Inflammatory macrophage treated with lipopolysaccharide for 4 hours (primary cell): ENCODE measurements at regions not wholly inside any gene's neighbourhood (a gene's known extent, or its start where the extent isn't known, plus 50 kb on each side); places are given as distances from the start of the nearest gene placed in this dataset.

Source experiments
- DNase-seq: peaks from one replicate; pipeline ENCODE4 v3.0.0-alpha.2; 2020

GRCh38 chr6:170176898-170177771 is 113.7 kb downstream of the DLL1 start:
- DNase-seq, result no peak

- DNase-seq, result no peak
These were observed 114.6 kb downstream of the DLL1 start for GRCh38 chr6:170176136-170176897.

GRCh38 chr6:170175644-170176135 is 115.2 kb downstream of the DLL1 start:
- no peak for DNase-seq

- DNase-seq, result no peak
These were observed 115.9 kb downstream of the DLL1 start for GRCh38 chr6:170174771-170175643.

- DNase-seq, result peak; percentile 74
These were observed 116.6 kb downstream of the DLL1 start for GRCh38 chr6:170174124-170174770.

- no peak for DNase-seq
These were observed 117.5 kb downstream of the DLL1 start for GRCh38 chr6:170173335-170173881.

- DNase-seq, result no peak
These were observed 118.0 kb downstream of the DLL1 start for GRCh38 chr6:170172825-170173256.

- DNase-seq, result no peak
These were observed 118.5 kb downstream of the DLL1 start for GRCh38 chr6:170172392-170172791.

- DNase-seq, result no peak
These were observed 123.2 kb downstream of the DLL1 start for GRCh38 chr6:170167657-170168159.

- no peak for DNase-seq
These were observed 124.3 kb downstream of the DLL1 start for GRCh38 chr6:170166511-170167122.

- no peak for DNase-seq
These were observed 125.3 kb downstream of the DLL1 start for GRCh38 chr6:170165471-170166117.

GRCh38 chr6:170165085-170165470 is 125.8 kb downstream of the DLL1 start:
- DNase-seq, result no peak

- DNase-seq, result no peak
These were observed 126.5 kb downstream of the DLL1 start for GRCh38 chr6:170164271-170164900.

- no peak for DNase-seq
These were observed 127.3 kb downstream of the DLL1 start for GRCh38 chr6:170163405-170164170.

GRCh38 chr6:170162775-170163404 is 128.0 kb downstream of the DLL1 start:
- no peak for DNase-seq

GRCh38 chr6:170162011-170162774 is 128.7 kb downstream of the DLL1 start:
- no peak for DNase-seq

GRCh38 chr6:170160628-170161611 is 130.0 kb downstream of the DLL1 start:
- no peak for DNase-seq
